Body of pancreas (tissue), 4 donors: ENCODE measurements at regions not wholly inside any gene's neighbourhood (a gene's known extent, or its start where the extent isn't known, plus 50 kb on each side); places are given as distances from the start of the nearest gene placed in this dataset.

Experiments used
- ATAC-seq: fragments of 150-250 bp; one replicate; pipeline ENCODE4 v1.9.1; 2016
- DNase-seq, 4 donors: peaks; one replicate each; pipeline ENCODE4 v3.0.0-alpha.2; 2019
- H3K27ac ChIP-seq, 4 donors: fragments of 200-600 bp; sonication (generic); 1 replicate in 3 of 4; 2 replicates in 1 of 4; pipeline versions ENCODE4 v1.5.1 to v1.6.1; 2016 to 2019; ENCODE audit warnings: mild to moderate bottlenecking in 1 of 4, mixed read lengths in 1 of 4, moderate library complexity in 1 of 4
- H3K27me3 ChIP-seq, 2 donors: fragments of 200-600 bp; sonication (generic); one replicate each; pipeline ENCODE4 v1.6.0; 2016; ENCODE audit warnings: mild to moderate bottlenecking in 1 of 2
- H3K36me3 ChIP-seq, 2 donors: fragments of 200-600 bp; sonication (generic); replicated peaks in 1 of 2; 2 replicates each; pipeline ENCODE4 v1.5.1; 2016; ENCODE audit warnings: low read depth in 2 of 2; ENCODE audit not compliant: insufficient read depth in 1 of 2
- H3K4me1 ChIP-seq: fragments of 200-600 bp; sonication (generic); one replicate; pipeline ENCODE4 v1.6.0; 2016
- H3K4me3 ChIP-seq, 2 donors: fragments of 200-600 bp; sonication (generic); 1 replicate in 1 of 2; 2 replicates in 1 of 2; pipeline ENCODE4 v1.5.1; 2016 to 2019
- H3K9me3 ChIP-seq, 3 donors: fragments of 200-600 bp; sonication (generic); 1 replicate in 2 of 3; 2 replicates in 1 of 3; pipeline ENCODE4 v1.5.1; 2016
- POLR2A ChIP-seq, 3 donors: fragments of 450-650 bp; IDR thresholded peaks; one replicate each; pipeline ENCODE4 v1.6.1; 2016; ENCODE audit warnings: antibody characterized with exemption in 3 of 3, mild to moderate bottlenecking in 2 of 3
- WGBS, 2 donors: methylation state at CpG; one replicate each; pipeline ENCODE4 v1.1.5; 2017; 5-methylcytosine and 5-hydroxymethylcytosine counted together
- intact Hi-C: fragments of 100-400 bp; cut with DNase I; formaldehyde crosslinking; loops from one replicate; pipeline ENCODE4 v1.15.1; 2023
- TF ChIP-seq, protein P1 (sequence below), 7 experiments: fragments of 450-650 bp in 4 of 7; fragments of 200-600 bp in 3 of 7; sonication (generic) in 3 of 7; IDR thresholded peaks; one replicate each; pipeline ENCODE4 v1.5.1; 2016 to 2019; ENCODE audit warnings: antibody characterized with exemption in 7 of 7

GRCh38 chr18:73684647-73685046 is 463.0 kb downstream of the FBXO15 start:
- Histone ChIP-seq H3K4me3 (no peak overlapping the region), H3K27me3 (no peaks in the 10 kb centered on the region), H3K36me3 (no peaks in the 10 kb centered on the region), H3K4me1 (no peaks in the 10 kb centered on the region), H3K27ac (no peak overlapping the region), H3K9me3 (no peaks in the 10 kb centered on the region)
- DNase-seq (no peak), ATAC-seq (no peak)
- TF ChIP-seq, protein P1, sequence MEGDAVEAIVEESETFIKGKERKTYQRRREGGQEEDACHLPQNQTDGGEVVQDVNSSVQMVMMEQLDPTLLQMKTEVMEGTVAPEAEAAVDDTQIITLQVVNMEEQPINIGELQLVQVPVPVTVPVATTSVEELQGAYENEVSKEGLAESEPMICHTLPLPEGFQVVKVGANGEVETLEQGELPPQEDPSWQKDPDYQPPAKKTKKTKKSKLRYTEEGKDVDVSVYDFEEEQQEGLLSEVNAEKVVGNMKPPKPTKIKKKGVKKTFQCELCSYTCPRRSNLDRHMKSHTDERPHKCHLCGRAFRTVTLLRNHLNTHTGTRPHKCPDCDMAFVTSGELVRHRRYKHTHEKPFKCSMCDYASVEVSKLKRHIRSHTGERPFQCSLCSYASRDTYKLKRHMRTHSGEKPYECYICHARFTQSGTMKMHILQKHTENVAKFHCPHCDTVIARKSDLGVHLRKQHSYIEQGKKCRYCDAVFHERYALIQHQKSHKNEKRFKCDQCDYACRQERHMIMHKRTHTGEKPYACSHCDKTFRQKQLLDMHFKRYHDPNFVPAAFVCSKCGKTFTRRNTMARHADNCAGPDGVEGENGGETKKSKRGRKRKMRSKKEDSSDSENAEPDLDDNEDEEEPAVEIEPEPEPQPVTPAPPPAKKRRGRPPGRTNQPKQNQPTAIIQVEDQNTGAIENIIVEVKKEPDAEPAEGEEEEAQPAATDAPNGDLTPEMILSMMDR (IDR thresholded peaks at IDR 0.05): no peak
- intact Hi-C loops: no loop called here

GRCh38 chr18:73683409-73684238 is 464.0 kb downstream of the FBXO15 start:
- WGBS, 2 donors: 74 to 79% methylated on average over 6 of the region's 6 CpGs
- Histone ChIP-seq H3K4me3 (no peak overlapping the region), H3K36me3 (no peaks in the 10 kb centered on the region), H3K4me1 (no peaks in the 10 kb centered on the region), H3K27ac (no peak overlapping the region), H3K9me3 (no peaks in the 10 kb centered on the region), H3K27me3 (no peaks in the 10 kb centered on the region)
- DNase-seq: no peak
- no peak for ATAC-seq
- TF ChIP-seq, protein P1 (IDR thresholded peaks at IDR 0.05): no peak
- no peak for TF ChIP-seq POLR2A (IDR thresholded peaks at IDR 0.05)
- intact Hi-C loops: no loop called here

- Histone ChIP-seq H3K4me3 (no peak overlapping the region), H3K27ac (no peak overlapping the region), H3K36me3 (no peaks in the 10 kb centered on the region), H3K9me3 (no peaks in the 10 kb centered on the region), H3K27me3 (no peaks in the 10 kb centered on the region), H3K4me1 (no peaks in the 10 kb centered on the region)
- WGBS, 2 donors: 57 to 60% methylated on average over 3 of the region's 3 CpGs
- ATAC-seq: no peak
- intact Hi-C loops: no loop called here
- DNase-seq: no peak
- TF ChIP-seq POLR2A (IDR thresholded peaks at IDR 0.05): no peak
- TF ChIP-seq, protein P1 (IDR thresholded peaks at IDR 0.05): no peak
Measured at GRCh38 chr18:73681912-73682311, 465.7 kb downstream of the FBXO15 start.

DNA sequence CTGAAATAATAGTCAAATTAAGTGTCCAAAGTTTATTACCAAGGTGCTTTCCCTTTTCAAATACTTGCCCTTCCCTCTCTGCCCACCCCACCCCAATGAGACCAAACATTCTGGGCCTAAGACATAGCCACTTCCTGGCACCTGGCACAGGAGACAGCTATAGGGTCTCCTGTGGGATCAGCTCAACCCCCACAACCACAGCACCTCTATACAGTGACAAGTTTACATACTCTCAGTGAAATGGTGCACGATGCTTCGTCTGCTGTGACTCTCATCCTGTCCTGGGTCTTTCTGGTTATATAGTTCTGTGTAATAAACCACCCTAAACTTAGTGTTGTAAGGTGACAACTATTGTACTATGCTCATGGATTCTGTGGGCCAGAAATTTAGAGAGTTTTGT is 466.2 kb downstream of the FBXO15 start:
- ATAC-seq (no peak), DNase-seq (no peak)
- Histone ChIP-seq H3K27ac (no peak overlapping the region), H3K36me3 (no peaks in the 10 kb centered on the region), H3K4me1 (no peaks in the 10 kb centered on the region), H3K27me3 (no peaks in the 10 kb centered on the region), H3K4me3 (no peak overlapping the region), H3K9me3 (no peaks in the 10 kb centered on the region)
- 57 to 60% methylated on average over 2 of the region's 2 CpGs for WGBS, 2 donors
- no peak for TF ChIP-seq POLR2A (IDR thresholded peaks at IDR 0.05)
- TF ChIP-seq, protein P1 (IDR thresholded peaks at IDR 0.05): no peak
- intact Hi-C loops: no loop called here
